Glutamatergic neuron (in vitro differentiated cells): ENCODE measurements at regions not wholly inside any gene's neighbourhood (a gene's known extent, or its start where the extent isn't known, plus 50 kb on each side); places are given as distances from the start of the nearest gene placed in this dataset.

Experiments
- DNase-seq: peaks from one replicate; pipeline ENCODE4 v3.0.0; 2022
- H3K27ac Mint-ChIP-seq: one replicate; pipeline ENCODE4 v1.8.0; 2020; ENCODE audit warnings: mild to moderate bottlenecking, mixed read lengths, inconsistent platforms; ENCODE audit not compliant: unreplicated experiment
- H3K27me3 Mint-ChIP-seq: one replicate; pipeline ENCODE4 v1.8.0; 2020; ENCODE audit warnings: mild to moderate bottlenecking, moderate library complexity, mixed read lengths, inconsistent platforms; ENCODE audit not compliant: unreplicated experiment
- H3K36me3 Mint-ChIP-seq: one replicate; pipeline ENCODE4 v1.8.0; 2020; ENCODE audit warnings: mild to moderate bottlenecking, mixed read lengths, inconsistent platforms; ENCODE audit not compliant: unreplicated experiment
- H3K4me1 Mint-ChIP-seq: one replicate; pipeline ENCODE4 v1.8.0; 2020; ENCODE audit warnings: mild to moderate bottlenecking, low read depth, mixed read lengths, inconsistent platforms; ENCODE audit not compliant: unreplicated experiment
- H3K4me3 Mint-ChIP-seq: one replicate; pipeline ENCODE4 v1.8.0; 2020; ENCODE audit warnings: mild to moderate bottlenecking, mixed read lengths, inconsistent platforms; ENCODE audit not compliant: unreplicated experiment
- H3K9me3 Mint-ChIP-seq: one replicate; pipeline ENCODE4 v1.8.0; 2020; ENCODE audit warnings: mild to moderate bottlenecking, moderate library complexity, mixed read lengths, inconsistent platforms; ENCODE audit not compliant: unreplicated experiment
- CTCF ChIP-seq: fragments of 200-600 bp; sonication (generic); IDR thresholded peaks from one replicate; pipeline ENCODE4 v1.5.0; 2021; ENCODE audit not compliant: partially characterized antibody, unreplicated experiment

GRCh38 chr10:1932692-1933094, 195.4 kb upstream of the ADARB2 start:
- TF ChIP-seq CTCF: no peak
- Mint-ChIP-seq H3K4me1 (peaks cover 1% of the 10 kb centered on the region), H3K27me3 (no peaks in the 10 kb centered on the region), H3K27ac (no peak overlapping the region), H3K9me3 (no peaks in the 10 kb centered on the region), H3K4me3 (no peak overlapping the region), H3K36me3 (no peaks in the 10 kb centered on the region)
- DNase-seq: no peak

GRCh38 chr10:1928606-1929005, 191.3 kb upstream of the ADARB2 start:
- H3K4me3 Mint-ChIP-seq: no peak overlapping the region

GRCh38 chr10:1923998-1924397, 186.7 kb upstream of the ADARB2 start:
- no peak overlapping the region for H3K4me3 Mint-ChIP-seq
- no peak for TF ChIP-seq CTCF
- no peak for DNase-seq
- H3K4me1 Mint-ChIP-seq: peaks cover 11% of the 10 kb centered on the region
- no peaks in the 10 kb centered on the region for H3K27me3 Mint-ChIP-seq
- H3K27ac Mint-ChIP-seq: no peak overlapping the region
- H3K9me3 Mint-ChIP-seq: no peaks in the 10 kb centered on the region
- no peaks in the 10 kb centered on the region for H3K36me3 Mint-ChIP-seq

More at GRCh38 chr10:1928606-1929005, 191.3 kb upstream of the ADARB2 start:
- H3K36me3 Mint-ChIP-seq: no peaks in the 10 kb centered on the region
- no peak for TF ChIP-seq CTCF
- peaks cover 3% of the 10 kb centered on the region for H3K4me1 Mint-ChIP-seq
- H3K27ac Mint-ChIP-seq: no peak overlapping the region
- no peak for DNase-seq
- no peaks in the 10 kb centered on the region for H3K9me3 Mint-ChIP-seq
- no peaks in the 10 kb centered on the region for H3K27me3 Mint-ChIP-seq

- TF ChIP-seq CTCF: no peak
- H3K4me1 Mint-ChIP-seq: peaks cover 11% of the 10 kb centered on the region
- H3K27me3 Mint-ChIP-seq: no peaks in the 10 kb centered on the region
- H3K36me3 Mint-ChIP-seq: no peaks in the 10 kb centered on the region
- no peak overlapping the region for H3K27ac Mint-ChIP-seq
- H3K9me3 Mint-ChIP-seq: no peaks in the 10 kb centered on the region
- no peak for DNase-seq
- no peak overlapping the region for H3K4me3 Mint-ChIP-seq
Measured at GRCh38 chr10:1923586-1923985, 186.3 kb upstream of the ADARB2 start.

DNA sequence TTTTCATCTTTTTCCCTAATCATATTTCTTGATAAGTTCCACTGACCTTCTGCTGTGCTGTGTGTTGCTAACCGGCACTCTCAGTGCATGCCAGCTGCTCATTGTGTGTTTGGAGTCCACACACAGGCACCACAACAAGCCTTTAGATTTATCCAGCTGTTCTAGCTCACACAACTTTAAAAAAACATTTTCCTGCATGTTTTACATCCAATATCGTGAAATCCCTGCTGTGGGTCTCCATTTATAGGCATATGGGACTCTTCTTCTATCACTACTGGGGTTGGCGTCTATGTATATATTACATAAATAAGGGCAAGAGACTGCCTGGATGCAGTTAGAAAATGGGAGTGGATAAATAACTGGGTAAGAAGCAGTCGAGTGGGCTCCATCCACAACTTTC, 183.6 kb upstream of the ADARB2 start:
- no peak for TF ChIP-seq CTCF
- Mint-ChIP-seq H3K36me3 (no peaks in the 10 kb centered on the region), H3K27ac (no peak overlapping the region), H3K4me3 (no peak overlapping the region), H3K4me1 (peaks cover 11% of the 10 kb centered on the region), H3K9me3 (no peaks in the 10 kb centered on the region), H3K27me3 (no peaks in the 10 kb centered on the region)
- DNase-seq: no peak
